Stimulated activated naive CD8-positive, alpha-beta T cell treated with anti-CD3 and anti-CD28 coated beads, Interleukin-15, Interleukin-2, amounts not matched to agents 100 ng/mL and 50 ng/mL, for 24 hours (primary cell): ENCODE measurements at regions not wholly inside any gene's neighbourhood (a gene's known extent, or its start where the extent isn't known, plus 50 kb on each side); places are given as distances from the start of the nearest gene placed in this dataset.

Experiments
- H3K27ac Mint-ChIP-seq: one replicate; pipeline ENCODE4 v1.8.0; 2021; ENCODE audit warnings: mild to moderate bottlenecking, mixed read lengths
- H3K27me3 Mint-ChIP-seq: one replicate; pipeline ENCODE4 v1.8.0; 2021; ENCODE audit warnings: mixed read lengths
- H3K36me3 Mint-ChIP-seq: one replicate; pipeline ENCODE4 v1.8.0; 2021; ENCODE audit warnings: low read depth, mixed read lengths
- H3K4me1 Mint-ChIP-seq: one replicate; pipeline ENCODE4 v1.8.0; 2021; ENCODE audit warnings: low read depth, mixed read lengths
- H3K4me3 Mint-ChIP-seq: one replicate; pipeline ENCODE4 v1.8.0; 2021; ENCODE audit warnings: mild to moderate bottlenecking, mixed read lengths
- H3K9me3 Mint-ChIP-seq: one replicate; pipeline ENCODE4 v1.8.0; 2021; ENCODE audit warnings: mixed read lengths

DNA sequence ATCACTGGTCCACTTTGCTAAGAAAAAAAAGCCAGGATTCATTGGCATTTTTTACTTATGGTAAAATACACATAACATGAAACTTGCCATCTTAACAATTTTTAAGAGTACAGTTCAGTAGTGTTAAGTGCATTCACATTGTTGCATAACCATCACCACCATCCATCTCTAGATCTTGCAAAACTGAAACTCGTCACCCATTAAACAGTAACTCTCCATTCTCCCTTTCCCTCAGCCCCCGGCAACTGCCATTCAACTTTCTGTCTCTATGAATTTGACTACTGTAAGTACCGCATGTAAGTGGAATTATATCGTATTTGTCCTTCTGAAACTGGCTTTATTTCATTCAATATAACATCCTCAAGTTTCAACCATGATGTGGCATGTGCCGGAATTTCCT is 56.3 kb upstream of the LNX1 start:
- no peaks in the 10 kb centered on the region for H3K4me1 Mint-ChIP-seq
- no peak overlapping the region for H3K27ac Mint-ChIP-seq
- H3K36me3 Mint-ChIP-seq: no peaks in the 10 kb centered on the region
- no peaks in the 10 kb centered on the region for H3K9me3 Mint-ChIP-seq
- no peak overlapping the region for H3K4me3 Mint-ChIP-seq
- peaks cover 19% of the 10 kb centered on the region for H3K27me3 Mint-ChIP-seq

DNA sequence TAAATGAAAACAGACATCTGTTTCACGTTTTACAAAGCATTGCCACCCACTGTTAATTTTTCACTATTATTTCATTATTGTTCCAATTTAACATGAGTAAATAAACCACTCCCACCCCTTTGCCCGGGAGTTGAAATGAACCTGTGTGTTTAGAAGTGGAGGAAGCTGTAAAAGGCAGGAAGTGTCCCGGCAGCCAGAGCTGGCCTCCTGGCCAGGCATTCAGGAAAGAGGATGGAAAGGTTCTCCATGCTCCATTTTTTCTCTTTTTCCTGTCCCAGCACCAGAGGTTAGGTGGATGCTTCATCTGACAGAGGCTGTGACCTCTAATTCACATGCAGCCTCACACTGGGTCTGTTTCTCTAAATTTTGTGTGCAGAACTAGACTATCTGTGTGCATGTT is 55.5 kb upstream of the LNX1 start:
- no peaks in the 10 kb centered on the region for H3K36me3 Mint-ChIP-seq
- H3K4me3 Mint-ChIP-seq: no peak overlapping the region
- H3K27me3 Mint-ChIP-seq: peaks cover 19% of the 10 kb centered on the region
- no peaks in the 10 kb centered on the region for H3K9me3 Mint-ChIP-seq
- no peak overlapping the region for H3K27ac Mint-ChIP-seq
- no peaks in the 10 kb centered on the region for H3K4me1 Mint-ChIP-seq

DNA sequence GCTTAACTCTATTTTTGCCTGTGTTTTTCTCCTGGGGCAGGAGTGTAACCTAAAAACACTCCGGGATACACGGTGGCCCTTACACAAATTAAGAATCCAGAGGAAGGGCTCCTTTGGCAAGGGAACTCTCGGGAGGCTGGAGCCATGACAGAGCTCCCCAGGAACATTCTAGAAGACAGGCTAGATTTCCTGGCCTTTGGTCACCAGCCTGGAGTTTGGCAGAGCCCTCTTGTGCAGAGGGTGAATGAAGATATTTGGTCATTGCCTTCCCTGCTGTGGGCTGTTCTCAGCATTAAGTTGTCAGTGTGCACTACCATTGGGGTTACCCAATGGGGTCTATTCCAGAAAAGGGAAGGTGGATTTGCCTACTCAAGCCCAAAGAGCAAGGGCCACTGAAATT is 53.8 kb upstream of the LNX1 start:
- no peaks in the 10 kb centered on the region for H3K4me1 Mint-ChIP-seq
- no peaks in the 10 kb centered on the region for H3K9me3 Mint-ChIP-seq
- H3K36me3 Mint-ChIP-seq: no peaks in the 10 kb centered on the region
- peaks cover 19% of the 10 kb centered on the region for H3K27me3 Mint-ChIP-seq
- H3K27ac Mint-ChIP-seq: no peak overlapping the region
- H3K4me3 Mint-ChIP-seq: no peak overlapping the region

DNA sequence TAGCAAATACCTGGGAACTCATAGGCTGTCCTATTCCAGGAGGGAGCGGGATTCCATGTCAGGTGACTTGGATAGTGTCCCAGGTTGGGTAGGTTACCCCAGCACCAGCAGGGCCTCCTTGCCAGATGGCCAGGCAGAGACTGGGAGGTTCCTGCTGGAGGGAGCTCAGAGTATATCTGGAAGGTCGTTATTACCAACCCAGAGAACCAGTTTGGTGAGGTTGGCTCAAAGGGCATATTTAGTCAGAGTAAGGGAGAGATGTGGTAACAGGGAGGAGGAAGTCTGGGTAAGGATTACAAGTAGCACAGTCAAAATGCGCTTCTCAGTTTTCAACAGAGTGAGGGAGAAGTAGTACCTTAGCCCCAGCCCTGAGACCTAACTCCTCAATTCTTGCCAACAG is 53.3 kb upstream of the LNX1 start:
- H3K36me3 Mint-ChIP-seq: no peaks in the 10 kb centered on the region

More for the DNA sequence above, 53.3 kb upstream of the LNX1 start:
- Mint-ChIP-seq H3K4me1 (no peaks in the 10 kb centered on the region), H3K9me3 (no peaks in the 10 kb centered on the region), H3K4me3 (no peak overlapping the region), H3K27ac (no peak overlapping the region), H3K27me3 (peaks cover 19% of the 10 kb centered on the region)
